ENCODE measurements at regions not wholly inside any gene's neighbourhood (a gene's known extent, or its start where the extent isn't known, plus 50 kb on each side); places are given as distances from the start of the nearest gene placed in this dataset.

DNA sequence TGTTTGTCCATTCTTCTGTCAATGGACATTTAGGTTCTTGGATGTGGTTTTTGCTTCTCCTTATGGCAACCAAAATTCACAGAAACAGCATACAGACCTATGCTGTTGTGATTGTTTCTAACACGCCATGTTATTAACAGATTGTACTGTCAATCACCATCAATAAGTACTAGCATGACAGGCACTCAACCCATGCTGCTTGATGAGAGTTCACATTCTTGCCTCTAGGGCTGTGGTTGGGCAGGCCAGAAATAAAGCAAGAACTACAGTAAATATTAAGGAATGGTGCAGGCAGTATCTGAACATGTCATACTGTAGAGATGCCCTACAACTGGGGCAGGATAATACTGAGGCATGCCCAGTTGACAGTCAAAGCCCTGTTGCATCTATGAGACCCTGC, 171.2 kb upstream of the ZFHX3 start:
- no peak for DNase-seq (ENCODE audit: low read depth in 2 of 2)

DNA sequence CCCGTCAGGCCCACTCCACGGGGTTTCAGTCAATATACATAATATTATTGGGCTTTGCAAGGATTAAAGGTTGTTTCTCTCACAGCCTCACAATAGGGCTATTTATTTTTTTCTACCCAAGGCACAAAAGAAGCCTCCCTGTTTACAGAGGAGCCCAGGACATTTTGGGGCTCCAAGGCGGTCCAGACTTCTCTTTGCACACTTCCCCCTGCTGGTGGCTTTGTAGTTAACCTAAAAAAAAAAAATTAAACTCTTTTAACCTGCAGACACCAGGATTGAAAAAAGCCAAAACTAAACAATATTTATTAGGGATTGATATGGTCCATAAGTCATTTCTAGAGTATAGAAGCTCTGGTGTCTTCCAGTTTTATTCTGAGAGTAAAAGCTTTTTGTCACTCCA, 169.7 kb upstream of the ZFHX3 start:
- no peak for DNase-seq (ENCODE audit: low read depth in 2 of 2)

- DNase-seq (ENCODE audit: low read depth in 2 of 2) = no peak
Measured at GRCh38 chr16:73216932-73217331, 169.0 kb upstream of the ZFHX3 start.

DNA sequence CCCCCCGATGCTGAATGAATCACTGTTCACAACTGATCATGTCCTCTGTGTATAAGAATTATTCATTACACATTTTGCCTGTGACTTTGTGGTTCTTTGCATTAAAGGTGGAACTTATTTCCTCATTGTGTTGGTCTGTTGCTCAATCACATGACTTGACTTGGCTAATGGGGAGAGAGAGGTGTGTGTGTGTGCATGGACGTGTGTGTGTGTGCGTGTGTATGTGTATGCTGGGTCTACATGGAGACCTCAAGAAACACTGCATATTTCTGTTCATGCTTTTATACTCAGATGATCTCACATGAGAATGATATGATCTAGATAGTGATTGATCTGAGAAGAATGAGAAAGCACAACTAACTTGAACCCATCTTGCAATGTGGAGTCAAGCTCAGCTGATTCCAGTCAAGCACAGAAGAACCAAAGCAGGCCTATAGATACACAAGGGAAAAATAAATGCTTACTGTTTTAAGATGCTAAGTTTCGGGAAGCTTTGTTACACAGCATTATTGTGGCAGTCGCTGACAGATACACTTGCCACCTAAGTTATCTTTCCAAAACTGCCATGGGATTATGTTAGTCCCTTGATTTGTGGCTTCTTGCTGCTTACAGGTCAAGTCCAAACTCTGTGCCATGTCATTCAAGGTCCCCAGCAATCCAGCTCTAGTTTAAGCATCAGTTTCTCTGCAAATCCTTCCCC, 167.9 kb upstream of the ZFHX3 start:
- DNase-seq (ENCODE audit: low read depth in 2 of 2) = no peak

GRCh38 chr16:73214825-73215677, 167.1 kb upstream of the ZFHX3 start:
- no peak for DNase-seq (ENCODE audit: low read depth in 2 of 2)

DNA sequence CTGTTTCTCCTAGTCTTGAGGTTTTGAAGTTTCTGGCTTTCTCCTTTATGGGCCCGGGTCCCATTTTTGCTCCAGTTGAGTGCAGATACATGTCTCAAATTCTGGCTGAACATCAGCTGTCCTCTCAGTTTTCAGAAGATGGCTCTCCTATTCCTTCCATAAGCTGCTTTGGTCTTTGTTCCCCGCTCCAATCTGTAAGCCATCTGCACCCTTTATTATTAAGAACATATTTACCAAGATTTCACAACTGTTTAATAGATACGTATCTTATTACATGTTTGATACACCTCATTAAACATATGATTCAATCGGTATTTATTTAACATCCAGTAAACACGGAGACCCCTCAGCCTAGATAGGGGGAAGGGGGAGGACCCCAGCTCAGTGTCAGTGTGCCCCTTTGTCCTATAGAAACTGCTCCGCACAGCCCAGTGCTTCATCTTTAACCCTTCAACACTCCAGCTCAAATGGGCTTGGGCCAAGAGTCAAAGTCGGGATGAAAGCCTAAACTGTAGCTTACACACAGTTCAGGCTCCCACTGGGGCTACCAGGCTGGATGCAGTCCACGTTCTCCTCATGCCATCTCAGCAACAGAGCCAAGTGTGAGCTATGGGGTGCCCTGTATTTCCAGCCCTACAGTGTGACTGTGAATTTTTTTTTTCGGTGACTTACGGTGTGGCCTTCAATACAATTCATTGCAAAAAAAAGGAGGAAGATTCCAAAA, 166.0 kb upstream of the ZFHX3 start:
- DNase-seq (ENCODE audit: low read depth in 2 of 2) = no peak

- DNase-seq (ENCODE audit: low read depth in 2 of 2) = no peak
Measured at GRCh38 chr16:73212431-73212830, 164.5 kb upstream of the ZFHX3 start.

DNA sequence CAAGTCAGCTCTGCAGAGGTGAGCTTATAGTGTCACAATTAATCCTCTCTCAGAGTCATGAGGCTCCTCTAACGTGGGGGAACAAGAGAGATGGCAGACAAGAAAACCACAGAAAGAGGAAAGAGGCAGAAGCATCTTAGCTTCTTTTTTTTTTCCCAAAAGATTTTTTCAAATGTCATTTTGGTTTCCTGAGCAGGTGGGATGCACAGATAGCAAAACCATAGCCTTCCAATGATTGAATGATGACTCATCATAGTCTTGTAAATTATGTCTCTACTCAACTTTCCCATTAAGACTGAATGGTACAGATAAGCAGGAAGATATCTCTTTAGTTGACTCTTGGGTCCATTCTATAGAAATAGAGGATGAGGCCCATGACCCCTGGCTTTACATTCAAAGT, 162.8 kb upstream of the ZFHX3 start:
- no peak for DNase-seq (ENCODE audit: low read depth in 2 of 2)

DNA sequence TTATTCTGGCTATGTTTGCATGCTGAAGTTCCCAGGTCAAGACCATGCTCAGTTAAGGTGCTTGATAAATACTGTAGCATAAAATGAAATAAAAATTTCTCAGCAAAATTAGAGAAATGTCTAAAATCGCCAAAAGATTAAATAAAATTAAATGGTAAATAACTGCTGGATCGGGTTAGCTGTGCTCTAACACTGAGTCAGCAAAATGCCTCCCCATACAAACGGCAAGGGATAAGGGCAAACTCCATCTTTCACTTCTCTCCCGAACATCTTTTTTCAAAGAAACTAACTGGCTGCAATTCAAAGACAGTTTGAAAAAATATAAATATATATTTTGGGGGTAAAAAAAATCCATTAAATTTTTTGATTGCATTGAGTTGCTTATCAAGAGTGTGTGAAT, 162.2 kb upstream of the ZFHX3 start:
- DNase-seq (ENCODE audit: low read depth in 2 of 2) = no peak

DNA sequence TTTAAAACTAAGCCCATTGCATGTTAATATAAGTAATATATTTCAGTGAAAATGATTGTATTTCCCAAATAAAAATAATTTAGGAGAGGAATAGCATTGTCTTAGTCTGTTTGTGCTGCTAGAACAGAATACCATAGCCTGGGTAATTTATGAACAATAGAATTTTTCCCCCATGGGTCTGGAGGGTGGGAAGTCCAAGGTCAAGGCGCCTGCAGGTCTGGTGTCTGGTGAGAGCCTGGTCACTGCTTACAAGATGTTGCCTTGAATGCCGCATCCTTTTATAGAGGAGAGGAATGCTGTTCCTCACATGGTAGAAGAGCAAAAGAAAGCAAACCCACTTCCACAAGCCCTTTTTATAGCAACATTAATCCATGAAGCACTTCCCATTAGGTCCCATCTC, 161.3 kb upstream of the ZFHX3 start:
- DNase-seq (ENCODE audit: low read depth in 2 of 2) = no peak

DNA sequence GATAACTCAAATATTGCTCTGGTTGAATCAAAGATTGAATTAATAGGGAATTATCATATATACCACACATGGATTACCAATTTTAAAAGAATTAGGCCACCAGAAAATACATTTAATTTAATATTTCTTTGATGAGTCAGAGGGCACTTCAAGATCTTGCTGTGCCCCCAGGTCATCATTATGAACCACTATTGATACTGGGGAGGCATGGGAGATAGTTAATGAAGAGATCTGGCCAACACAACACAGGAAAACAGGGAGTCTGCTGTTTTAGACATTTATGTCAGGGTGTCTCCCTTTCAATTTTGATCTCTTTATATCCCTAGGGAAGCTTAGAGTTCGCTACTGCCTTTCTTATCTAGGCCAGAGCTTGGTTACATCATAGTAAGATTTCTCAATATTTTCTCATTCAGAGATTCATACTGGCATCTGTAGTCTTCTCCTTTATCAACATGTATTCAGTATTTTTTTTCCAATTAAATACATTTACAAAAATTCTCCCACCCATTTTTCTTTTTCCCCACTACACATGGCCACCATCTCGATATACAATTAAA, 158.3 kb upstream of the ZFHX3 start:
- DNase-seq (ENCODE audit: low read depth in 2 of 2) = no peak

- DNase-seq (ENCODE audit: low read depth in 2 of 2) = no peak
Measured at GRCh38 chr16:73205153-73205886, 157.4 kb upstream of the ZFHX3 start.

GRCh38 chr16:73204359-73205152, 156.6 kb upstream of the ZFHX3 start:
- no peak for DNase-seq (ENCODE audit: low read depth in 2 of 2)

GRCh38 chr16:73202161-73202729, 154.3 kb upstream of the ZFHX3 start:
- no peak for DNase-seq (ENCODE audit: low read depth in 2 of 2)

- no peak for DNase-seq (ENCODE audit: low read depth in 2 of 2)
Measured at GRCh38 chr16:73199214-73199613, 151.3 kb upstream of the ZFHX3 start.

DNA sequence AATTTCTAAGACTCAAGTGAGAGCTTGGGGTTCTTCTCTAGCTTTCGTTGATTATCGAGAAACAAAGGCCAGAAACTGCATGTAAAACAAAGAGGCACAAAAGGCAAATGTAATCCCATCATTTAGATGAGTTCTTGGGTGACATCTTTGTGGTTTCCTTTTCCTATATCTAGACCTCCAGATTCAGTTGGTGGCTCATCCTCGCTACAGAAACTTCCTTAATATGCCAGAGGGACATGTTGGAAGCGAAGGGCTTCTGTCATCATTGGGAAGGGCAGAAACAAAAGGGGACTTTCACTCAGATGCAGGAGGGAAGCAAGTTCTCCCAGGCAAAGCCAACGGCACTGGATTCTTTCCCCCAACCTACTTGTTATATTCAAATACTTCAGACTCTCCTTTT, 150.6 kb upstream of the ZFHX3 start:
- DNase-seq (ENCODE audit: low read depth in 2 of 2) = no peak

DNA sequence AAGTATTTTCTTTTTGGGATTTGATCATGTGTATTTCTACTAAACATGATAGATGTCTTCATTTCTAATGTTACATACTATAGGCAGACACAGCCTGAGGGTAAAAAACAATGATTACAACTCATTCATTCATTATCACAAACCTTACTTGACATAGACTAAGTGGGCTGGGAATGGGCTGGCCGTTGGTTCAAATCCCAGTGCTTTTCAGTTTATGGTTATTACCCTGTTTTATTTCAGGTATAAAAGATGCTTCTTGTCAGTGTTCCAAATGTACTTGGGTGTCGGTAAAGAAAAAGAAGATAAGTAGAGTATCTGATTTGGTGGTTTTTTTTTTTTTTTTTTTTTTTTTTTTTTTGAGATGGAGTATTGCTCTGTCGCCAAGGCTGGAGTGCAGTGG, 149.7 kb upstream of the ZFHX3 start:
- DNase-seq (ENCODE audit: low read depth in 2 of 2) = no peak

GRCh38 chr16:73196670-73197069, 148.7 kb upstream of the ZFHX3 start:
- no peak for DNase-seq (ENCODE audit: low read depth in 2 of 2)

DNA sequence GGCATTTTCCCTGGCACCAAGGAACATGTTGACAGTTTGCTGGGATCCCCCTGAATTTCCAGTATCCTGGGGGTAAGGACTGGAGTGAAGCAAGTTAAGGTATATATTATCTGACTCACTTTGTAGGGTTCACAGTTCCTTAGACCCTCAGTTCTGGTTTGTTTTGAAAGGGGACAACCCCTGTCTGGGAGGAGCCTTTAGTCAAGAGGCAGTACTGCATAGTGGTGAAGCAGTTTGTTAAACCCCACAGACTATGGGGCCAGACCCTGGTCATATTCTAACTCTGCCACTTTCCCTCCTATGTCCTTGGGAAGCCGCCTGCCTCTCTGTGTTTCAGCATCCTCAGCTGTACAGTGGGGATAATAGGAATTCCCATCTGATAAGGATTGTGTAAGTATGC, 145.5 kb upstream of the ZFHX3 start:
- no peak for DNase-seq (ENCODE audit: low read depth in 2 of 2)

- no peak for DNase-seq (ENCODE audit: low read depth in 2 of 2)
Measured at GRCh38 chr16:73192232-73192894, 144.4 kb upstream of the ZFHX3 start.

Measured in activated CD4-positive, alpha-beta T cell treated with anti-CD3 and anti-CD28 coated beads for 24 hours (primary cell).